SH-SY5Y (cell line): ENCODE measurements at regions not wholly inside any gene's neighbourhood (a gene's known extent, or its start where the extent isn't known, plus 50 kb on each side); places are given as distances from the start of the nearest gene placed in this dataset.

ENCODE experiments used
- GATA2 ChIP-seq: IDR thresholded peaks from 2 replicates; pipeline ENCODE4 v1.6.1; 2011; ENCODE audit warnings: mild to moderate bottlenecking, low read depth, low read length
- GATA3 ChIP-seq: IDR thresholded peaks from 2 replicates; pipeline ENCODE4 v1.6.1; 2011; ENCODE audit warnings: low read depth, mild to moderate bottlenecking, low read length, moderate library complexity

- TF ChIP-seq GATA2 (no peak), GATA3 (no peak)
These were observed 374.0 kb upstream of the ZFP64 start for GRCh38 chr20:52565614-52566013.
